HG02884 (cell line): ENCODE measurements at regions not wholly inside any gene's neighbourhood (a gene's known extent, or its start where the extent isn't known, plus 50 kb on each side); places are given as distances from the start of the nearest gene placed in this dataset.
"Not testable (repeated sequence)": the region's sequence is repeated elsewhere in the genome, so short reads cannot be mapped to it uniquely, and the experiment has no call there.

Source experiments
- ATAC-seq: cut with Tn5 transposase; IDR thresholded peaks from one replicate; pipeline ENCODE4 v1.9.1; 2021; ENCODE audit warnings: mild to moderate bottlenecking, moderate library complexity; ENCODE audit not compliant: unreplicated experiment

- ATAC-seq, result no peak
Measured at GRCh38 chr4:133598779-133599178, 449.7 kb downstream of the PCDH10 start.

- ATAC-seq, result no peak
Measured at GRCh38 chr4:133597251-133597650, 448.2 kb downstream of the PCDH10 start.

GRCh38 chr4:133596459-133596858 lies 447.4 kb downstream of the PCDH10 start:
- no peak for ATAC-seq

GRCh38 chr4:133594390-133595207 lies 445.5 kb downstream of the PCDH10 start:
- no peak for ATAC-seq

- no peak for ATAC-seq
Measured at GRCh38 chr4:133593764-133594163, 444.7 kb downstream of the PCDH10 start.

- no peak for ATAC-seq
Measured at GRCh38 chr4:133592591-133592990, 443.5 kb downstream of the PCDH10 start.

- ATAC-seq, result no peak
Measured at GRCh38 chr4:133592106-133592505, 443.0 kb downstream of the PCDH10 start.

- no peak for ATAC-seq
Measured at GRCh38 chr4:133588306-133588705, 439.2 kb downstream of the PCDH10 start.

- no peak for ATAC-seq
Measured at GRCh38 chr4:133585323-133585722, 436.2 kb downstream of the PCDH10 start.

- no peak for ATAC-seq
Measured at GRCh38 chr4:133584714-133585113, 435.6 kb downstream of the PCDH10 start.

- no peak for ATAC-seq
Measured at GRCh38 chr4:133581996-133582619, 433.0 kb downstream of the PCDH10 start.

GRCh38 chr4:133574248-133574647 lies 425.2 kb downstream of the PCDH10 start:
- ATAC-seq, result no peak

- ATAC-seq, result no peak
Measured at GRCh38 chr4:133565379-133565778, 416.3 kb downstream of the PCDH10 start.

- ATAC-seq, result no peak
Measured at GRCh38 chr4:133559987-133560386, 410.9 kb downstream of the PCDH10 start.

- ATAC-seq, result no peak
Measured at GRCh38 chr4:133555671-133556070, 406.6 kb downstream of the PCDH10 start.

GRCh38 chr4:133550436-133550835 lies 401.3 kb downstream of the PCDH10 start:
- no peak for ATAC-seq

GRCh38 chr4:133544097-133544496 lies 395.0 kb downstream of the PCDH10 start:
- ATAC-seq, result no peak

GRCh38 chr4:133537780-133538281 lies 388.7 kb downstream of the PCDH10 start:
- no peak for ATAC-seq

GRCh38 chr4:133534224-133534623 lies 385.1 kb downstream of the PCDH10 start:
- ATAC-seq, result not testable (repeated sequence)

- no peak for ATAC-seq
Measured at GRCh38 chr4:133524369-133524768, 375.3 kb downstream of the PCDH10 start.

- ATAC-seq, result no peak
Measured at GRCh38 chr4:133513901-133514300, 364.8 kb downstream of the PCDH10 start.

- ATAC-seq, result no peak
Measured at GRCh38 chr4:133498149-133498548, 349.1 kb downstream of the PCDH10 start.
